ENCODE measurements at regions not wholly inside any gene's neighbourhood (a gene's known extent, or its start where the extent isn't known, plus 50 kb on each side); places are given as distances from the start of the nearest gene placed in this dataset.

DNA sequence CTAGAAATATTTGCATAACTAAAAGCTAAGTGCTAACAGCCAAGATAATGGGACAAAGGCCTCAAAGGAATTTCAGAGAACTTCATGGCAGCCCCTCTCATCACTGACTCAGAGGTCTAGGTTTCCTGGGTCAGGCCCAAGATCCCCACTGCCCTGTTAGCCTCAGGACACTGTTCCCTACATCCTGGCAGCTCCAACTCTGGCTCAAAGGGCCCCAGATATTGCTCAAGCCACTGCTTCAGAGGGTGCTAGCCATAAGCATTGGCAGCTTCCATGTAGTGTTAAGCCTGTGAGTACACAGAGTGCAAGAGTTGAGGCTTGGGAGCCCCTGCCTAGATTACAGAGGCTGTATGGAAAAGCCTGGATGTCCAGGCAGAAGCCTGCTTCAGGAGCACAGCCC, 998.1 kb downstream of the TLE1 start:
- dilution Hi-C loops (cut with MboI; ENCODE audit: extremely low pct_ligation_motif_present, low sequenced_read_pairs) (no loop called here), intact Hi-C loops (cut with micrococcal nuclease) (no loop called here)
- DNase-seq (ENCODE audit: low read depth, low spot score) (no peak), FAIRE-seq (no peak)
- H3K27ac ChIP-seq (ENCODE audit: insufficient read depth, low read depth, low read length), result no peak overlapping the region
- H3K9me1 ChIP-seq (replicated peaks; ENCODE audit: control insufficient read depth, extremely low read depth, insufficient read depth, low read length), result no peaks in the 10 kb centered on the region
- H3K4me3 ChIP-seq (replicated peaks in 1 of 3; ENCODE audit: insufficient read depth in 1 of 3, low read depth in 1 of 3, low read length in 3 of 3), result no peak overlapping the region
- TF ChIP-seq POLR2AphosphoS5 (IDR thresholded peaks at IDR 0.05; ENCODE audit: insufficient read depth, low read depth, low read length), result no peak
- TF ChIP-seq, protein P1, sequence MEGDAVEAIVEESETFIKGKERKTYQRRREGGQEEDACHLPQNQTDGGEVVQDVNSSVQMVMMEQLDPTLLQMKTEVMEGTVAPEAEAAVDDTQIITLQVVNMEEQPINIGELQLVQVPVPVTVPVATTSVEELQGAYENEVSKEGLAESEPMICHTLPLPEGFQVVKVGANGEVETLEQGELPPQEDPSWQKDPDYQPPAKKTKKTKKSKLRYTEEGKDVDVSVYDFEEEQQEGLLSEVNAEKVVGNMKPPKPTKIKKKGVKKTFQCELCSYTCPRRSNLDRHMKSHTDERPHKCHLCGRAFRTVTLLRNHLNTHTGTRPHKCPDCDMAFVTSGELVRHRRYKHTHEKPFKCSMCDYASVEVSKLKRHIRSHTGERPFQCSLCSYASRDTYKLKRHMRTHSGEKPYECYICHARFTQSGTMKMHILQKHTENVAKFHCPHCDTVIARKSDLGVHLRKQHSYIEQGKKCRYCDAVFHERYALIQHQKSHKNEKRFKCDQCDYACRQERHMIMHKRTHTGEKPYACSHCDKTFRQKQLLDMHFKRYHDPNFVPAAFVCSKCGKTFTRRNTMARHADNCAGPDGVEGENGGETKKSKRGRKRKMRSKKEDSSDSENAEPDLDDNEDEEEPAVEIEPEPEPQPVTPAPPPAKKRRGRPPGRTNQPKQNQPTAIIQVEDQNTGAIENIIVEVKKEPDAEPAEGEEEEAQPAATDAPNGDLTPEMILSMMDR (IDR thresholded peaks at IDR 0.05; ENCODE audit: extremely low read depth in 1 of 2, insufficient read depth in 1 of 2, low read depth in 1 of 2, low read length in 2 of 2), result no peak
- TF ChIP-seq MYC (IDR thresholded peaks at IDR 0.05; ENCODE audit: low read depth, low read length), result no peak
- TF ChIP-seq POLR2A (IDR thresholded peaks at IDR 0.05; ENCODE audit: low read depth, low read length), result no peak
- TF ChIP-seq EZH2 (IDR thresholded peaks at IDR 0.05; ENCODE audit: borderline replicate concordance, low read depth, low read length, severe bottlenecking), result no peak
- no peak for TF ChIP-seq FOS (IDR thresholded peaks at IDR 0.05; ENCODE audit: borderline replicate concordance, insufficient read depth, low read length)
- TF ChIP-seq JUN (IDR thresholded peaks at IDR 0.05; ENCODE audit: borderline replicate concordance, insufficient read depth, insufficient read length, low read depth), result no peak
- TF ChIP-seq, protein P2, sequence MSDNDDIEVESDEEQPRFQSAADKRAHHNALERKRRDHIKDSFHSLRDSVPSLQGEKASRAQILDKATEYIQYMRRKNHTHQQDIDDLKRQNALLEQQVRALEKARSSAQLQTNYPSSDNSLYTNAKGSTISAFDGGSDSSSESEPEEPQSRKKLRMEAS (IDR thresholded peaks at IDR 0.05; ENCODE audit: insufficient read depth, insufficient read length), result no peak
- no peak for TF ChIP-seq GATA2 (IDR thresholded peaks at IDR 0.05; ENCODE audit: insufficient read depth, insufficient read length, low read depth, low read length)
- no peaks in the 10 kb centered on the region for H3K9me3 ChIP-seq (replicated peaks; ENCODE audit: control insufficient read depth, insufficient read depth, low read length)
- BruUV-seq (replicated peaks), result no TSS peak
- H3K36me3 ChIP-seq (ENCODE audit: control insufficient read depth in 2 of 2, extremely low read depth in 1 of 2, insufficient read depth in 2 of 2, low read length in 2 of 2), result no peaks in the 10 kb centered on the region
- no peak overlapping the region for H3K9ac ChIP-seq (replicated peaks; ENCODE audit: extremely low read depth, insufficient read depth, low read length)
- no peak overlapping the region for H2AFZ ChIP-seq (ENCODE audit: low read depth, low read length)
- no peak overlapping the region for H3K4me2 ChIP-seq (ENCODE audit: insufficient read depth, low read length)
- no peaks in the 10 kb centered on the region for H3K4me1 ChIP-seq (ENCODE audit: control insufficient read depth, extremely low read depth, insufficient read depth, low read length)
- POLR2A ChIA-PET, result no interaction called here
- no peaks in the 10 kb centered on the region for H3K27me3 ChIP-seq (ENCODE audit: control insufficient read depth in 2 of 2, insufficient read depth in 2 of 2, low read length in 2 of 2)
- H3K79me2 ChIP-seq (ENCODE audit: control insufficient read depth, insufficient read depth, low read length), result no peaks in the 10 kb centered on the region
- no peaks in the 10 kb centered on the region for H4K20me1 ChIP-seq (replicated peaks; ENCODE audit: control insufficient read depth, extremely low read depth, insufficient read depth, low read length)
- CTCF ChIA-PET, result no interaction called here
